GM21423 (cell line): ENCODE measurements at regions not wholly inside any gene's neighbourhood (a gene's known extent, or its start where the extent isn't known, plus 50 kb on each side); places are given as distances from the start of the nearest gene placed in this dataset.

Experiments
- ATAC-seq: cut with Tn5 transposase; IDR thresholded peaks from one replicate; pipeline ENCODE4 v1.9.1; 2021; ENCODE audit warnings: mild to moderate bottlenecking, moderate library complexity; ENCODE audit not compliant: unreplicated experiment

DNA sequence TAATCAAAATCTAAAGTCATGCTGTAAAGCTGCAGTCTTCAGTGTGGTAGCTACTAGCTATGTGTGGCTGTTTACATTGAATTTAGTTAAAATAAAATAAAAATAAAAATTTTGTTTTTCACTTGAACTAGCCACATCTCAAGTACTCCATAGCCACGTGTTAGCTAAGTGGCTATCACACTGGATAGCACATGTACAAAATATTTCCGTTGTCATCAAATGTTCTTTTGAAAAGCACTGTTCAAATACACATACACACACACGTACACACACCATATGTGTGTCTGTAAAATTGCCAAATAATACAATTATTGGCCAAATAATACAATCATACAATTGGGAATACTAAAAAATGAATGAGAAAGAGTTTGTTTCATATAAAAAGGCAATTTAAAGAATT lies 778.2 kb upstream of the FLRT2 start:
- no peak for ATAC-seq

DNA sequence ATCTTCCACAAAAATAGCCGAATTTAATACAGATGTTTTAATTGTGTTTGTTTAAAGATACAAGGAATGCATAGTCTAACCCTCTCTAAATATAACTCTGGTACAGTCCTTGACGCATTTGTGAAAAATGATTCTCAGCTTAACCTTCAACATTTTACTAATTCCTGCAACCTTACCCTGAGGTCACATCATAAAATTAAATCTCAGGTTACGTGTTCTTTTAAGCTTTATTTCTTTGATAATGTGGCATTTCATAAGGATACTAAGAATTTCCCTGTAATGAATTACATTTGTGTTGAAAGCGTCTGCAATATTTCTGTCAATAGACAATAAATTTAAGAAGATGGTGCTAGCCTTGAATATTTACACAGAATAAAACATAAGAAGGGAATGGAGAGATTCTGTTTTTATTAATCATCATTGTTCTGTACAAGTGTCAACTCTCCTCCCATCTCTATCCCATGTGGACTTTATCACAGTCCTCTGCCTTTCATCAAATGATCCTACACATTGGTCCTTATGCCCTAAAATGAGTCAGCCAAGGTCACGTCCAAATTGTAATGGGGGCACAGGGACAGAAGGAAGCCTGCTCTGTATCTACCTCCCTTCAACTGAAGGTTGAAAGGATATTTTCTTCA lies 769.3 kb upstream of the FLRT2 start:
- no peak for ATAC-seq

DNA sequence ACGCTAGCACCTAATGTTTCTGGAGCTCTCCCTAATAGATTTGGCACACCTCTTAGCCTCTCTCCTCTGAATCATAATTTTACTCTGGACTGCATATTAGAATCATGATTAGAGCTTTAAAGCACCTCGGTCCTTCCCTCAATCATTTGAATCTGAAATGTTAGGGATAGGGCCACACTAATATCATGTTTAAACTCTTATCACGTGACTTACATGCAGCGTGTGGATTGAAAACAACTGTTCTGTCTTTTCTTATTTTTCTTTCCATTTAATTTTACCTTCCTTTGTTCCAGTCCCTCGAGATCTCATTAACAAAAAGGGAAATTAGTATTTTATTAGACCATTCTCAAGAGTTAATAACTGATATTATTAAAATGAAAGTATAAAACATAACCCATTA lies 762.5 kb upstream of the FLRT2 start:
- no peak for ATAC-seq

DNA sequence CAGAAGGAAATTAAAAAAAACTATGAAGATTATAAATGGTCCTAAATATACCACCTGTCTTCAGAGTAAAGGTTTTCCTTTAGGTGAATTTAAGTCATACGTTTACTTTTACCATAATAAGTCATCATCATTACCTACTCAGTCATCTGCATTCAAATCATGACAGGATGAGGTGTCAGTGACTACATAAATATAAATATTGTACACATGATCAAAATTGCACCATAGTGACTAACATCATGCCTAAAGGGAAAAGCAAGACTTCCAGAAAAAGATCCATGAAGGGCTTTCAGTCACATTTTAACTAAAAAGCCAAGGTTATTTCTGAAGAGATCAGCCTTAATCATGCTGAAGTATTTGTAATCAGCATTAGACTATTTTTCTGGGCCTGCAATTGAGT lies 759.9 kb upstream of the FLRT2 start:
- ATAC-seq: no peak

DNA sequence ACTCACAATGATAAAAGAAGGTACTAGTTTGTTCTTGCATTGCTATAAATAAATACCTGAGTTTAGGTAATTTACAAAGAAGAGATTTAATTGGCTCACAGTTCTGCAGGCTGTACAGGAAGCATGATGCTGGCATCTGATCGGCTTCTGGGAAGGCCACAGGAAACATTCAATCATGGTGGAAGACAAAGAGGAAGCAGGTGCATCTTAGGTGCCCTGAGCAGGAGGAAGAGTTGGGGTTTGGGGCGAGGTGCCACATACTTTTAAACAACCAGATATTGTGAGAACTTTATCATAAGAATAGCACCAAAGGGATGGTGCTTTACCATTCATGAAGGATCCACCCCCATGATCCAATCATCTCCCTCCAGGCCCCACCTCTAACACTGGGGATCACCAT lies 752.6 kb upstream of the FLRT2 start:
- no peak for ATAC-seq

DNA sequence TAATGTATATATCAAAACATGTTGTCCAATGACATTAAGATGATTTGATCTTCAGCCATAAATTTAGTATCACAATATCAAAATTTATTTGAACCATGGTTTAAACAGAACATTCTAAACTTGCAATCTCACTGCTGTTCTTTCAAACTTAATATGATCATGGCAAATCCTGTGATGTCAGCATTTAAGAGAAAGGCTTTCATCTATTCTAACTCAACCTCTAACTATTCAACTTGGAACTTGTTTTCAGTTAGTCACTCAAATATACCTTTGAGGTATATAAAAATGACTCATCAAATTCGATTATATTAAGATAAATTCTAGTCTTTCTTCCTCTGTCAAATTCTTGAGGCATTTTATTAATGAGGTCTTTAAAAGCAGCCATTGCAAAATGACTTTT lies 747.0 kb upstream of the FLRT2 start:
- no peak for ATAC-seq

DNA sequence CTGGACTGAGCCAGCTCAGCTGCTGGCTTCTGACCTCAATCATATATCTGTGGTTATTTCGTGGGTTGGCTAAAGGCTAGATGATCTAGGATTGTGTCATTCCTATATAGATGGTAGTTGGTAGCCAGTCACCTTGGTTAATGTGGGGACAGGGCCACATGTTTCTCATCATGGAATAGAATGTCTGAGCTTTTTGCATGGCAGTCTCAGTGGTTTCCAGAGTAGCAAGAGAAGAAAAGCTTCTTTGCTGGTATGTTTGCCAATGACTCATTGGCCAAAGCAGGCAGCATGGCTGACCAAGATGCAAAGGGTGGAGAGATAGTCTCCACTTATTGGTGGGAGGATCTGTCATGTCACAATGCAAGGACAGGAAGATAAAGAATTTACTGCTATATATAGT lies 746.4 kb upstream of the FLRT2 start:
- ATAC-seq: no peak

DNA sequence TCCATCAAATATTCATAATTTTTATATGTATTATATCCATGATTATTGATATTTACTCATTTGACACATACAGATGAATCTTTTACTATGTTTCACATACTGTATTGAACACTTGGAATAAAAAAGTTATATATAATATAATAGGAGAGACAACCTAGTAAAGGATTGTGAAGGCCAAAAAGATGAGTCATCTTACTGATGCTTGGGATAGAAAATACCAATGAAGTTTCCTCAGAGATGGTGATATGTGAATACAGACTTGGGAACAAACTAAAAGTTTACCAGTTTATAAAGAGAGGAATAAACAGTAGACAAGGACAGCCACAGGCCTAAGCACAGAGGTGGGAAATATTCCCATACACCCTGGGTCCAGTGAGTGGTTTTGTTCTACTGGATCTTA lies 743.9 kb upstream of the FLRT2 start:
- no peak for ATAC-seq

DNA sequence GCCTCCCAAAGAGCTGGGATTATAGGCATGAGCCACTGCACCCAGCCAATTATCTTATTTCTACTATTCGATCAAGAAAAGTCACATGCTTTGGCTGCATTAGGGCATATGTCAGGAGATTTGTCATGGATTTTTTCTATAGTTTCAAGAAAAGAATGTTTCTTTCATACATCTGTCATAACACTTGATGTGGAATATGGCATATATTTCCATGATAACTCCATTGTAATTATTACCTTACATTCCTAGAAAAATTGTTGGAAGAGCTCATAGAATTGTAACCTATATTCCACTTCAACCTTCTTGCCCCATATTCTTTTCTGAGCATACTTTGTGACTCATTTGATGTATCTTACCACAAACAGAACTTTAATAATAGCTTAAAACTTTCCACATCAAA lies 740.9 kb upstream of the FLRT2 start:
- no peak for ATAC-seq

DNA sequence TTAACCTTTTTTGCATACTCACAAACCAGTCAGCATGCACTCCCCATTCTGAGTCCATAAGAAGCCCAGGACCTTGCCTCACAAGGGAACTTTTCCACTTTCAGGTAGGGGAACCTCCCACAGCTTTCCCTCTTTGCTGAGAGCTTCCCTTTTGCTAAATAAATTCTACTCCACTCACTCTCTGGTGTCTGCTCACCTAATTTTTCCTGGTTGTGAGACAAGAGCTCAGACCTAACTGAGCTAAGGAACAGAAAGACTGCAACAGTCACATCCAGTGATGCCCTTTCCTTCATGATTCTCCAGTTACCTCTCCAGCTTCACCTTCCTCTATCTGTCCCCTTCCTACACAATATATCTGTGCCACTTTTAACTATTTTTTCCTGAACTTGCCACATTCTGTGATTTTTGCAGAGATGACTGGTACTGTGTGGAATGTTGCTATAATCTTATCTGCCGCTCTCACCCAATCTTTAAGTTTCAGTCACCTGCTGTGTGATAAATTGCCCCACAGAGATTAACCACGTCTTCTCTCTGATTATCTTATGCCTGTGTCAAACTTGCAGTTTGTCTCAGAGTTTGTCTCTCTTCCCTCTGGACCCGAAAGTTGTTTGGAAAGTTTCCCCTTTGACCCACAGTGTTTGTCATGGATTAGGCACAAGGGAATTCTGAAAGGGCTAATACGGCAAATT lies 737.1 kb upstream of the FLRT2 start:
- ATAC-seq: no peak

DNA sequence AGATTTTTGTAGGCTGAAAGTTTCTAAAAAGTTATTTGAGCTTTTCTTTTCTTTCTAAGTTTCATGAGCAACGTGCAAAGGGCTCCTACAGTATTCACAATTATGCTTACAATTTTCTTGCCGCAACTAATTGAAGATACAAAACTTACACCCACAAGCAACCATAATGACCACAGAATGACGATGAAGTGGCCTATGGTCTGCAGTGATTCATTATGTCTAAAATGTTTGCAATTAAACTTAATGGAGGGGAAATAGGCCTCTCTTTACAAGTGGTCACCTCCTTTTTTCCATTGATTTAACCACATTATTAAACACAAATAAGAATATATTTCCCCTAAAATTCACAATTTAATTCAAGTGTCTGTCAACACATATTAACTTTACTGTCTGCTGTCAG lies 732.6 kb upstream of the FLRT2 start:
- ATAC-seq: no peak

DNA sequence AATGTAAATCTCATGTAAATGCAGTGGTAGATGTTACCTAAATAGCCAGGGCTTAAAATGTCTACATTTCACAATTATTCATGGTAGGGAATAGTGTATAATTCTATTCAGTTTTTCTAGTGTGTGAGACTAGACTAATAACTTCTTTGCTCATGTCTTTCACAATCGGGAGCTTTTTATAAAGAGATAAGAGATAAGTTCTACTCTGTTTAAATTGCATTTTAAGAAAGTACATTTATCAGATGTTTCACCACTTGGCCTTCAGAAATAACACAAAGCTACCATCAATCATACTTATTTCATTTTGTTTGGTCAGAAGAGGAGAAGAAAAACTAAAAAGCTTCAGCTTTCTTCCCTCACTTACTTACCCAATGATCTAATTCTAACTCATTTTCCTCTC lies 725.5 kb upstream of the FLRT2 start:
- ATAC-seq: no peak

DNA sequence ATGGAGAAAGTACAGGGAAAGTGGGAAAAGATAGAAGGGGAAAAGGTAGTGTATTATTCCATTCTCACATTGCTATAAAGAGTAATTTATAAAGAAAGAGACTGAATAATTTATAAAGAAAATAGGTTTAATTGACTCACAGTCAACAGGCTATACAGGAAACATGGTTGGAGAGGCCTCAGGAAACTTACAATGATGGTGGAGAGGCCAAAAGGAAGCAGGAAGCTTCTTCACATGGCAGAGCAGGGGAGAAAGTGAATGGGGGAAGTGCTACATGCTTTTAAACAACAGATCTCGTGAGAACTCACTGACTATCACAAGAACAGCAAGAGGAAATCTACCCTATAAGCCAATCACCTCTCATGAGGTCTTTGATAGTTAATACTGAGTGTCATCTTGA lies 725.0 kb upstream of the FLRT2 start:
- no peak for ATAC-seq

DNA sequence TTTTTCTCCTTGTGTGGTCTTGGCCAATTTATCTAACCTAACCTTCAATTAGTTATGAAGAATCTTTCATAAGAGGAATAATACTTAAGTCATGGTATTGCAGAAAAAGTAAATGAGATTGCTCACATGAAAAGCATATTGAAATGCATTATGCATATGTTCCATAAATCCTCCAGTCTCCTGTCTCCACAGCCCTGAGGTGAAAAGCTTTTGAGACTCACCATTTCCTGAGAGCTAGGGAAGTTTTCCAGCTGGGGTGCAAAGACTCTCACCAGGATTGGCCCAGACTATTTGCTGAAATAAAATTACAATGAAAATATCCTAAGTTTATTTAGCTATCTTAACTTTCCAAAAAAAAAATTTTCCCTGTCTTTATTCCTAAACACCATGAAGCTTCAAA lies 723.8 kb upstream of the FLRT2 start:
- ATAC-seq: no peak

DNA sequence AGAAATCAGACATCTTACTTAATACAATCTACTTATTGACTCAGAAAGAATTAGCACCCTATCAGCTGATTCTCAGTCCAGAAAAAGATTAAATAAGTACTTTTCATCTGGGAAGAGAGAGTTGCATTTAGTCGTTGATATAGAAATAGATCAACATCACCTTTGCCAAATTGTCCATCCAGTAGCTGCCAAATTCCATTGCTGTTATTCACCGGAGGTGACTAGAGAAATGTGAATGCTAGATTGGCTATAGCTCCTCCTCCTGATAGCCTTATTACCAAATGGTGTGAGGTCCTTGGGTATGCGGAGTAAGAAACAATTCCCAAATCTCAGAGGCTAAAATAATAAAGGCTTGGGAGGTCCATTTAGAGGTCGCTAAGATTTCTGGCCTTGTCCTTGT lies 723.3 kb upstream of the FLRT2 start:
- no peak for ATAC-seq

DNA sequence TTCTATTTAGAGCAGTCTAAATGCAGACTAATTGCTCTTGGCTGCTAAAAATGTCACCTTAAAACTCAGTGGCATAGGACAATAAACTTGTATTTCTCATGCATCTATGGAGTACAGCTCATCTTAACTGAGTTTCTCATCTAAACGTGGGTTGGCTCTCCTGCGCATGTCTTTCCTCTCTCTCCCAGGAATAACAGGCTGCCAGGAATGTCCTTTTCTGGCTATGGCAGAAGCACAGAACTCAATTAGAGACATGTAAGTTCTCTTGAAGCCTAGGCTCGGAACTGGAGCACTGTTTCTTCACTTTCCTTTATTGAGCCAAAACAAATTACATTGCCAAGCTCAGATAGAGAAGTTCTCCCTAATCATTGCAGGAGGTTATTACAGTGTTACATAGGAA lies 722.3 kb upstream of the FLRT2 start:
- no peak for ATAC-seq

DNA sequence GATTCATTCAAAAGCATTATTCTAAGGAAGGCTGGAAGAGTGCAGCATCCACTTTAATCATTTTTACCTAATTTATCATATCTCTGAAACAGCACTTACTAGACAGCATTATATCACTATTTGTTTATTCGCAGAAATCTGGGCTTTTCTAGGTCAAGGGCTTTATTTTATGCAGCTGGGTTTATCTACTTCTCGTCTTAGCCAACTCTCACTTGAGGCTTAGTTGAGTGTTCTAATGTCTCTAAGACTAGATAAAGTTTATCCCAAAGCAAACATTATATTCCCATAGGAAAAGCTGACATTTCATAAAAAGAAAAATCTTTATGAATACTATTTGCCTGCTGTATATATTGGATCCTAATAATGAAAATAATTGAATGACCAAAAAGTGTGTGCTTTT lies 720.8 kb upstream of the FLRT2 start:
- ATAC-seq: no peak

DNA sequence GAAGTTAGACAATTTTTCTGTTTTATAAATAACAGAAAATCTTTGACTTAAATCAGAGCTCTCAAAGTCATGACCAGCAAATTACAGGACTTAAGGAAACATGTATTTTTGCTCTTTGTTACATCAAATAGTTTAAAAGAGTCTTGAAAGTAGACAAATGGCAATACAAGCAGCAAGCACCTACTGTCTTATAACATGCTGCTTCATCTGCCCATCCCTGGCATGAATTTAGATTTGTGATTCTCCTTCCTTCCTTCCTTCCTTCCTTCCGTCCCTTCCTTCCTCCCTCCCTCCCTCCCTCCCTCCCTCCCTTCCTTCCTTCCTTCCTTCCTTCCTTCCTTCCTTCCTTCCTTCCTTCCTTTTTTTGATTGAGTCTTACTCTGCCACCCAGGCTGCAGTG lies 715.6 kb upstream of the FLRT2 start:
- ATAC-seq: no peak

DNA sequence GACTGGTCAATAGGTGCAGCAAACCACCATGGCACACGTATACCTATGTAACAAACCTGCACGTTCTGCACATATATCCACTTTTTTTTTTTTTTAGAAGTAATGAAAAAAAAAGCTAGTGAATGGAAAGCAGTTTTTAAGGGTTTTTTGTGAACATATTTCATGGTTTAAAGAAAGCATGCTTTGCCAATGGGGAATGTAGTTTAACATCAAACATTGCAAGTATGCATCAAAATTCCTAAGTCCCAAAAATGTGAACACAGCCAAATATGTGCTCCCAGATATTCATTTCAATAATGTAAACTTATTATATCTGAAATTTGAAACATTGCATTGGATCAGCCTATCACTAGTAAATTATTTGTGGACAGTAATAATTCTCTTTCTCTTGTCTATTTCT lies 710.4 kb upstream of the FLRT2 start:
- ATAC-seq: no peak

DNA sequence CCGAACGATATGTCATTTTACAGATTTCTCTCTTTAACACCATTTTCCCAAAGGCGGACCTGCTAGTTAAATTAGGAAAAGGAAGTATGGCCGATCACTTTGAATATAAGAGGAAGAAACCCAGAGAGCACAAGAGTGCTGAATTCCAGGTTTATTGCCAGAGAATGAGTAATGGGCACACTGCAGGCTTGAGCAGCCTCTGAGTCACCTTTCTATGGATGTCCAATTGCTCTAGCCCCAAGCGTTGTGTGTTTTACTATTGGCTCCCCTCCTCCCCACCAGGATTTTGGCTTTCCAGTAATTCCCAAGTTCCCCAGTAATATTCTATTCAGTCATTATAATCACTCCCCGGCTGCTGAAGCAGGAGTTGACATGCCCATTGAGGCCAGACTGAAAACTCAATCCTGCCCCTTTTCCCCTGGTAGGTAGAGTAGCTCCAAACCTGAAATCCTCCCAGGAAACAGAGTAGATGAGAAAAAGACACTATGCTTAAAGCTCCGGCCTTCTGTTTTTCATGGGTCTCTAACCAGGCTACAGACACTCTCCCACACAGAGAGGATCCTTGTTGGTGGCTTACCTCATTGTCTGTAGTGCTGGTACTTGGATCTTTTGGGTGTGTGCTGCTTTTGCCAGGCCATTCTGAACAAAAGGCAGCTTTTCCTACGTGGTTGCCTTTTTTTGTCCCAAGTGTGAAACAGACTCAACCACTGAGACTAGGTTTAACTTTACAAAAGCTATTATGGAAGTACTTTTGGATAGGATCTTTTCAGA lies 704.3 kb upstream of the FLRT2 start:
- no peak for ATAC-seq

DNA sequence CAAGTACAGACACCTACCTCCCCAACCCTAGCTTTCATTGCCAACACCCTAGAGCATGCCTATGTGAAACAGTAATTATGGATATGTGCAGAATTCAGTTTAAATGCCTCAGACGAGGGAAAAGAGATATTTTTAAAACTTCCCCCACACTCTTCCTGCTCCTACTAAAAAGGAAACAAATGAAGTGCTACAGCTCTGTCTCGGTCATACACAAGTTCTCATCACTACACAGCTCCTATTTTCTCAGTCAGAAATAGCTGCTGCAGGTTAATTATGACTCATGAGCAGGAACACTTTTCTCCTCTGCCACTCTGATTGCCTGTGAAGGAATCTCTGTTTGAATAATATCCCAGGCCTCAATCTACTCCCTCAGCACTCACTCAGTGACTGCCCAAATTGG lies 703.6 kb upstream of the FLRT2 start:
- ATAC-seq: no peak

DNA sequence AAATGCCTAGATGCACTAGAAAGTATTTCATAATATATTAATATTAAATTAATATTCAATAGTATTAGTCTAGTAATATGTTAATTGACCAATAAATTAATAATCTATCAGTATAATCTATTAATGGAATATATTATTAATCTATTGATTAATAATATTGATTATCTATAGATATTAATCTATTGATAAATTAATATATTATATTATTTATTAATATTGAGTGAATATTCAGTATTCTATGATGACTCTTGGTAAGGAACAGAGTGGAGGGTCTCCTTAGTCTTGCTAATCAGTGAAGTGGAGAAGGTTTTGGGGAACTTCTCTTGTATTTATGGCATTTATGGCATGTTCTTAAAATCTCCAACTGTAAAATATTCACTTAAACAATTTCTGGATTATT lies 679.3 kb upstream of the FLRT2 start:
- ATAC-seq: no peak
